GM13976 (cell line): ENCODE measurements at regions not wholly inside any gene's neighbourhood (a gene's known extent, or its start where the extent isn't known, plus 50 kb on each side); places are given as distances from the start of the nearest gene placed in this dataset.
A peak's percentile ranks its signal among the peaks of the same experiment; 100 is the strongest.
"Not testable (repeated sequence)": the region's sequence is repeated elsewhere in the genome, so short reads cannot be mapped to it uniquely, and the experiment has no call there.

ENCODE experiments used
- DNase-seq: peaks from one replicate; pipeline ENCODE4 v3.0.0; 2012; ENCODE audit warnings: low spot score
- in situ Hi-C: fragments of 300-500 bp; cut with MboI; formaldehyde crosslinking; loops from one replicate; pipeline ENCODE4 v1.12.0; 2022; ENCODE audit warnings: low sequenced_read_pairs, mixed read lengths, inconsistent platforms; ENCODE audit not compliant: unreplicated experiment
- TF ChIP-seq, protein P1 (sequence below): IDR thresholded peaks from 2 replicates; pipeline ENCODE4 v1.5.1; 2012; ENCODE audit warnings: borderline replicate concordance, mild to moderate bottlenecking; ENCODE audit not compliant: insufficient read depth; ENCODE audit errors: extremely low read depth, missing control alignments, control extremely low read depth

DNA sequence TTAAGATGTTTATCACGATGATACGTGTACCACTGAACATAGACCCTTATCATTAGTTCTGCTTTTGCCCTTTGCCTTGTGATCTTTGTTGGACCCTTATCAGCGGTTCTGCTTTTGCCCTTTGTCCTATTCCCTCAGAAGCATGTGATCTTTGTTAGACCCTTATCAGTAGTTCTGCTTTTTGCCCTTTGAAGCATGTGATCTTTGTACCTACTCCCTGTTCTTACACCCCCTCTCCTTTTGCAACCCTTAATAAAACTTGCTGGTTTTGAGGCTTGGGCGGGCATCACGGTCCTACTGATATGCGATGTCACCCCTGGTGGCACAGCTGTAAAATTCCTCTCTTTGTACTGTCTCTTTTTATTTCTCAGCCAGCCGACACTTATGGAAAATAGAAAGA, 117.0 kb downstream of the SDHAF3 start:
- in situ Hi-C loops, DNase-seq: not testable (repeated sequence)

DNA sequence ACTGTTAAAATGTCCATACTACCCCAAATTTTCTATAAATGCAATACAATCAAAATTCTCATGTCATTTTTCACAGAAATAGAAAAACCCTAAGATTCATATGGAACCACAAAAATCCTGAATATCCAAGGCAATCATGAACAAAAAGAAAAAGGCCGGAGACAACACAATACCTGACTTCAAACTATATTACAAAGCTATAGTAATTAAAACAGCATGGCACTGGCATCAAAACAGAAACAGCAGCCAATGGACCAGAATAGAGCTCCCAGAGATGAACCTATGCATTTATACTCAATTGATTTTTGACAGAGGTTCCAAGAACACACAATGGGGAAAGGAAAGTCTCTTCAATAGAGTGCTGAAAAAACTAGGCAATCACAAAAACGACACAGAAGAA, 128.8 kb downstream of the SDHAF3 start:
- DNase-seq = no peak
- TF ChIP-seq, protein P1, sequence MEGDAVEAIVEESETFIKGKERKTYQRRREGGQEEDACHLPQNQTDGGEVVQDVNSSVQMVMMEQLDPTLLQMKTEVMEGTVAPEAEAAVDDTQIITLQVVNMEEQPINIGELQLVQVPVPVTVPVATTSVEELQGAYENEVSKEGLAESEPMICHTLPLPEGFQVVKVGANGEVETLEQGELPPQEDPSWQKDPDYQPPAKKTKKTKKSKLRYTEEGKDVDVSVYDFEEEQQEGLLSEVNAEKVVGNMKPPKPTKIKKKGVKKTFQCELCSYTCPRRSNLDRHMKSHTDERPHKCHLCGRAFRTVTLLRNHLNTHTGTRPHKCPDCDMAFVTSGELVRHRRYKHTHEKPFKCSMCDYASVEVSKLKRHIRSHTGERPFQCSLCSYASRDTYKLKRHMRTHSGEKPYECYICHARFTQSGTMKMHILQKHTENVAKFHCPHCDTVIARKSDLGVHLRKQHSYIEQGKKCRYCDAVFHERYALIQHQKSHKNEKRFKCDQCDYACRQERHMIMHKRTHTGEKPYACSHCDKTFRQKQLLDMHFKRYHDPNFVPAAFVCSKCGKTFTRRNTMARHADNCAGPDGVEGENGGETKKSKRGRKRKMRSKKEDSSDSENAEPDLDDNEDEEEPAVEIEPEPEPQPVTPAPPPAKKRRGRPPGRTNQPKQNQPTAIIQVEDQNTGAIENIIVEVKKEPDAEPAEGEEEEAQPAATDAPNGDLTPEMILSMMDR = no peak
- in situ Hi-C loops = no loop called here

DNA sequence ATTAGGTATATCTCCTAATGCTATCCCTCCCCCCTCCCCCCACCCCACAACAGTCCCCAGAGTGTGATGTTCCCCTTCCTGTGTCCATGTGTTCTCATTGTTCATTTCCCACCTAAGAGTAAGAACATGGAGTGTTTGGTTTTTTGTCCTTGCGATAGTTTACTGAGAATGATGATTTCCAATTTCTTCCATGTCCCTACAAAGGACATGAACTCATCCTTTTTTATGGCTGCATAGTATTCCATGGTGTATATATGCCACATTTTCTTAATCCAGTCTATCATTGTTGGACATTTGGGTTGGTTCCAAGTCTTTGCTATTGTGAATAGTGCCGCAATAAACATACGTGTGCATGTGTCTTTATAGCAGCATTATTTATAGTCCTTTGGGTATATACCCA, 140.7 kb downstream of the SDHAF3 start:
- not testable (repeated sequence) for DNase-seq

DNA sequence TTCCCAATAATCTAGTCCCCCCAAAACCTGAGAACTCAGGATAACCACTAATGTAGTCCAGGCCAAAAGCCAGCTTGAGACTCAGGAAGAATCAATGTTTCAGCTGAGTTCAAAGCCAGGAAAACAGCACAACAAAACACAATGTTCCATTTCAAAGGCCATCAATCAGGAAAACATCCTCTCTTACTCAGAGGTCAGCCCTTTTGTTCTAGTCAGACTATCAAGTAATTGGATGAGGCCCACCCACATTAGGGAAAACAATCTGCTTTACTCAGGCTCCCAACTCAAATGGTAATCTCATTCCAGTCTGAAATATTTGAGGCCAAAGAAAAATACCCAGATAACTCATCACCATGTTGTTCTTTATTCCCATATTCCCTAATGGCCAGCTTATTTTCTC, 152.2 kb downstream of the SDHAF3 start:
- in situ Hi-C loops = no loop called here
- DNase-seq = no peak

More for the DNA sequence above, 140.7 kb downstream of the SDHAF3 start:
- in situ Hi-C loops = not testable (repeated sequence)

DNA sequence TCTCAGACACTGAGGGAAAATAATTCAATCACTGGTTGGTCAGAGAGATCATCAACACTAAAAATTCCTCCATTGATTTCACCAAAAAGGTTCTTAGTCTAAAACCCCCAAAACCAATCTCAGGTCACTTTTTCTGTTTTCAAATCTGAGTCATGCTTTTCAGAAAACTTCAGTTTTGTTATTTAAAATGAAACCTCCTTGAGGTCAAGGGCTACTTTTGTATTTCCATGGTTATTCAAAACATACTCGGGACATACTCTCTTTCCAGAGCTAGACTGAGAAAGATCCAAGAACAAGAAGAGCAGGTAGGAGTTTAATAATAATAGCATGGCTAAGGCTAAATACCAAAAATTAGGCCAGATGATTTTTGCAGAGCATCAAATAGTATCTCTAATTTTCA, 152.8 kb downstream of the SDHAF3 start:
- in situ Hi-C loops = no loop called here
- TF ChIP-seq, protein P1 = no peak
- no peak for DNase-seq

More for the DNA sequence above, 152.2 kb downstream of the SDHAF3 start:
- TF ChIP-seq, protein P1 = no peak

DNA sequence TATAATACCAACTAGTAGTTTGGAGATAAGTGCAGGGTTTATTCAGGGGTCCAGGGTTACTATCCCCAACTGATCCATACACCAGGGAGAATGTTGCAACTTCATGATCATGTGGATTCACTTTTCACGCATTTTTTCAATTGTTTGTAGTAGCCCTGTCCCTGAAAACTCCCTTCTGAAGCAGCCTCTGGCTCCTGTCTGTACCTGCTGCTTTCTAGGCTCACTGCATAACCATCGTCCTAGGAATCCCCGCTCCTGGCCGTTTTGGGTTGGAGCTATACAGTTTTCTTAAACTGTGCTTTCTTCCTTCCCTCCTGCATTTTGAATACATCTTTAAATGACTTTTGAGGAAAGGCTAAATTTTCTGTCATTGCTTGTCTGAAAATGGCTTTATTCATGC, 154.1 kb downstream of the SDHAF3 start:
- TF ChIP-seq, protein P1 = no peak
- in situ Hi-C loops = no loop called here
- no peak for DNase-seq

DNA sequence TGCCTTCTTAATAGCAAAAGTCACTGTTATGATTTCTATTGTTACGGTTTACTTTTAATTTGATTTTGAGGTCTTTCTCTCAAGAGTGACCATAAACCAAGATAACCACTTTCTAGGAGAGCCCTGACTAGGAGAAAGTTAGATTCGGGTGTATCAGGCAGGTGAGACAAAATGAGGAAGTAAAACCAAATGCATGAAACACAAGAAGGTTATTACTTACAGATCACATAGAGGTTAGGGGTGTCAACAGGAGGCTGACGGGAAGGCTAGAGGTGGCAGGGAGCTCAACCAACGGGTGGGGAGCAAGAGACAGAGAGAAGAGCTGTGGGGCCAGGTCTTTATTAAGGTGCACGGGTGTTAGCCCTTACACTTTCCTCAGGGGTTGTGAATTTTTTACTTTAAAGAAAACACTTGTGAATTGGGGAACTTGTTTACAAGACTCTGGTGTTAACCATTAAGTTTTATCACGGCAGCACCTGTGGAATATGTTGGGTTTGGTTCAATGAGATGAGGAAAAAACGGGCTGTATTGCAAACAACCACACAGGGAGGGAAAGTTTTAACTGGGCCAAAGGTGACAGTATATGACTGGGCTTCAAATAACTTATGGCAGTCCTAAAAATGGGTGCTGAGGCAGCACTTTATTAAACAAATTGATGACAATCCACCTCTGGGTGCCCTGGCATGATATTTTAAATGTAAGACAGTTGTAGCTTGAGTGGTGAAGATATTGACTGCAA, 154.9 kb downstream of the SDHAF3 start:
- DNase-seq = peak; percentile 40
- TF ChIP-seq, protein P1 = no peak

DNA sequence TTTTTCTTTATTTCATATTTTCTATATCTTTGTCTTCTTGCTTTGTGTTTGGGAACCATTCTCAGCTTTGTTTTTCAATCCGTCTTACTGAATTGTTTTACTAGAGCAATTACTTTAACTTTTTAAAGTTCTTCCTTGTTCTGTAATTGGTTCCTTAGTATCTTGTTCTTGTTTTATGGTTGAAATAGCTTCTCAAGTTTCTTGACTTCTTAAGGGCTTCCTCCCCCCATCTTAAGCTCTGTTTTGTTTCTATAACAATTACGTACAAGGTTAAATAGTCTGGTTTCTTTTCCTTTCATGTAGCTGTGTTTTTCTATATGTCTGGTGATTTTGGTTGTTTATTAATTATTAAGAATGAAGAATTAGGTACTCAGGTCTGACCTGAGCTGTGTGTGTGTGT, 158.0 kb downstream of the SDHAF3 start:
- TF ChIP-seq, protein P1 = no peak
- no peak for DNase-seq
- in situ Hi-C loops = no loop called here

More for the DNA sequence above, 154.9 kb downstream of the SDHAF3 start:
- in situ Hi-C loops = no loop called here
